GM19193 (cell line): ENCODE measurements at regions not wholly inside any gene's neighbourhood (a gene's known extent, or its start where the extent isn't known, plus 50 kb on each side); places are given as distances from the start of the nearest gene placed in this dataset.

Experiments
- POLR2A ChIP-seq: IDR thresholded peaks from 4 replicates; pipeline ENCODE4 v1.6.1; 2011; ENCODE audit not compliant: insufficient read depth, insufficient read length; ENCODE audit errors: extremely low read depth

DNA sequence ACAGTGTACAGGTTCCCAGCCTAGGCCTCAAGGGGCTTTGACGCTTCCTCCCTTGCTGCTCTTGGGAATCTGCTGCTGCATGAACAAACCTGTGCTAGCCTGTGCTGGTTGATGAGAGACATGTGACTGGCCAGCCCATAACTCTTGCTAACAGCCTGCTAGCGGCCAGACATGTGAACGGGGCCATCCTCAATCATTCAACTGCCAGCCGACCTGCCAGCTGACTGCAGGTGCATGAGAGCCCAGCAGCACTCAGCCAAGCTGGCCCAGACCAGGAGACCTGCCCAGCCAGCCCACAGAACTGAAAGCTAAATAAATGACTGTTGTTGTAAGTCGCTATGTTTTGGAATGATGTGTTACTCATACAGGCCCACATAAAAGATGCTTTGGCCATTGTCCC lies 82.4 kb upstream of the DLG1 start:
- no peak for TF ChIP-seq POLR2A

DNA sequence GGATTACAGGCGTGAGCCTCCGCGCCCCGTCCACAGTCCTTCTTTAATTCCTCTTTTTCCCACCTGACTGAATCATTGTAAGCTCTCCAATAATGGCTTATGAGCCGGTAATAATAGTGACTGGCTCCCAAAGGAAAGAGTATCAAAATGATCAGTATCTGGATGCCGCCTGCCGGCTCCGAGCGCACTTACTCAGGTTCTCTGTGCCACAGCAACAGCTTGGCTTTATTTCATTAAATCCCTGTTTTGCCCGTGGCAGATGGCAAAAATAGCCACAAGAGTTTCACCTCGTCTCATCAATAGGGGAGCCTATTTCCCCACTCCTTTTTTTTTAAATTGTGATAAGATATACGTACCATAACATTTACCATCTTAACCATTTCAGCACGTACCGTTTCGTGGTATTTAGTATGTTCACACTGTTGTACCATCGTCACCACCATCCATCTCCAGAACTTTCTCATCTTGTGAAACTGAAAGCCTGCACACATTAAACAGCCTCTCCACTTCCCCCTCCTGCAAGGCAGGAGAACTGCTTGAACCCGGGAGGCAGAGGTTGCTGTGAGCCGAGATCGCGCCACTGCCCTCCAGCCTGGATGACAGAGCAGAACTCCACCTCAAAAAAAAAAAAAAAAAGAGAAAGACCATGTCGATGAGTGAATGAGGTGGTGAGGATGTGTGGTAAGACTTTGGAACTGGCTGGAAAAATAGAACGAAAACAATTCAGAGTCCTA lies 80.7 kb upstream of the DLG1 start:
- TF ChIP-seq POLR2A = no peak

DNA sequence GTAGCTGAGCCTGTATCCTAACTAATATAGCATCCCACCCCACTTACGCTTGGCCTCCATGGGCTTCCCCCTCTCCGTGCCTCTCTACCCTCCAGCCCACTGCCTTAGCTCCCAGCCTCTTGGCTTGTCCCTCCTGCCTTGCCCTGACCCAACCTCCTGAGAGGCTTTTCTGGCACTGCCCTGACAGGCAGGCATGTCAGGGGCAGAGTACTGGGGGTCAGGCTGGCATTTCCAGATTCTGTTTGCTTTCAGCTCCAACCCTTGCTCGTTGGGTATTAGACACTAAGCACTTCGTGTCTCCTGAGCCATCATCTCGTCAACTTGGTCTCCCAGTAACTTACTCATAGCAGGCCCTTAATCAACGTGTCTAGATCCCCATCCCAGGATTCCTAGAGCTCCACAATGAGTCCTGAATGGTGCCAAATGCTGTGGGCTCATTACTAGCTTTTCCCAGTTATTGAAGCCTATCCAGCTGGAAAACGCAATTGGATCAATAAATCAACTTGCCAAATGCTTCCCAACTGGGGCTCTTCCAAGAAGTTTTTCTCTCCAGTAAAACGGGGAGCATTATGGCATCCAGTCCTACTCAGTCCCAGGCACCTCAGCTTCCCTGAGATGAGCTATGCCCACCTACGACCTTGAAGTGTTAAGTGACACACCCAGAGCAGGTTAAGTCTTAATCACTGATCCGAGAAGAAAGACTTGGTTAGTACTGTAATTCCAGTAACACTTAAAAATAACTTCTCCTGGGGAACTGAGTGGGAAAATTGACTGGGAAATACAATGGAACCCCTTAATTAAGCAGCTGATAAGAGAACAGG lies 78.5 kb upstream of the DLG1 start:
- no peak for TF ChIP-seq POLR2A

DNA sequence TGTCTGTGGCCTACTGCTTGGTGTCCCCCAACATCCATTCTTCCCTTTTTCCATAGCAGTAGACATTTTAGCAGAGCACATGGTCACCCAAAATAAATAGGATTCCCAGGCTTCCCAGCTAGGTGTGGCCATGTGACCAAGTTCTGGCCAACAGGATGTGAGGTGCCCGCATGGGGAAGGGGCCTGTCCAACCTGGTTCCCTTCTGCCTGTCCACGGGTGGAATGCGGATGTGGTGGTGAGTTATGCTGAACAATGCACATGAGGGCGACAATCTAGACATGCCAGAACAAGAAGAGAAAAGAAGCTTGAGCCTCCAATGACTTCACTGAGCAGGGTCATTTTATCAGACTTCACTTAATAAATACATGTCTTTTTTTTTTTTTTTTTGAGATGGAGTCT lies 77.6 kb upstream of the DLG1 start:
- TF ChIP-seq POLR2A = no peak

DNA sequence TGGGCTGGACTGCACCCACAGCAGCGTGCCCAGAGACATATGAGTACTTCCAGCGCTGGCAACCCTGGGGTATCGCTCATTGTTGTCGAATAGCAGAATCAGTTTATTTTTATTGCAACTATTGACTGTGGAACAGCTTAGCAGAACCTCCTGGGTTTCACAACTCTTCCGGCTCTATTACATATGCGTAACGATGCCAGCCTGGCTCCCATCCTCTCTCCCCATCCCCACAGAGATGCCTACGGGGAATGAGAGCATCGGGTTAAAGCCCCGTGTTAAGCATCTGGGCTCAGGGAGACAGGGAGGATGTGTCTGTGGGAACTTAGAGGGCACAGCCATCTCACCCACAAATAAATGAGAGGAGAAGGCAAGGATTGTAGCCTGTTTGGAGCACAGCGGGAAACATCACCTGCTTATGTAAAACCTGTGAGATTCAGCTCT lies 76.6 kb upstream of the DLG1 start:
- no peak for TF ChIP-seq POLR2A

DNA sequence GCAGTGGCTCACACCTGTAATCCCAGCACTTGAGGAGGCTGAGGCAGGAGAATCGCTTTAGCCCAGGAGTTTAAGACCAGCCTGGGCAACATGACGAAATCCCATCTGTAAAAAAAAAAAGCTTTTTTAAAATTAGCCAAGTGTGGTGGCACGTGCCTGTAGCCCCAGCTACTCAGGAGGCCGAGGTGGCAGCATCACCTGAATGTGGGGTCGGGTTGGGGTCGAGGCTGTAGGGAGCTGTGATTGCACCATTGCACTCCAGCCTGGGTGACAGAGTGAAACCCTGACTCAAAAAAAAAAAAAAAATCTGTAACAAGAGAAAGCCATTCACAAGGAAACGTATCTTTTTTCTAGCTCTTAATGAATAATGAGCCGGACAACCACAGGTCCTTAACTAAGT lies 74.7 kb upstream of the DLG1 start:
- no peak for TF ChIP-seq POLR2A

DNA sequence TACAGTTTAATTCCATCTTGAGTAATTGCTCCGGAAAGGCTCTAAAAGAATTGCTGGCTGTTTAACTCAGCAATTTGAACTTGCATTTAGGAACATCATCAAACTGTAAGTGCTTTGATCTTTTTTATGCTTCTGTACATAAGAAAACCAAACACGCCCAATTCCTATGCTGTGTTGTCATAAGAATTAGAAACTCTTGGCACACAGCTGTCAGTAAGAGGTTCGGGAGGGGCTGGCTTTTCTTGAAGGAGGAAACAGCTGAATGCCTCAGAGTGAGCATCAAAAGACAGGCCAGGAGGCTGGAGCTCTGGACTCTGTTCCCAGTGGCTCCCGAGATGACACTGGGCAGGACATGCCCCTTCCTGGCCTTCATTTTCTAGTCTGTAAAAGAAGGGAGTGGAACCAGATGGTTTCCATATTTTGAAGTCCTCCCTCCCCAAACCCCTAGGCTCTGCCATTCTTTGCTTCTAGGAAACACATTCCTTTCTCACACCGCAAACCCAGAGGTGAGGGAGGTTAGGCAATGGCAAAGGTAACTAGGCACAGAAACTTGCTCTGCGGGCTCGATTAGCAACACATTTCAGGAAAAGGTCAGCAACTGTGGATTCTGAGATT lies 73.7 kb upstream of the DLG1 start:
- TF ChIP-seq POLR2A = no peak

DNA sequence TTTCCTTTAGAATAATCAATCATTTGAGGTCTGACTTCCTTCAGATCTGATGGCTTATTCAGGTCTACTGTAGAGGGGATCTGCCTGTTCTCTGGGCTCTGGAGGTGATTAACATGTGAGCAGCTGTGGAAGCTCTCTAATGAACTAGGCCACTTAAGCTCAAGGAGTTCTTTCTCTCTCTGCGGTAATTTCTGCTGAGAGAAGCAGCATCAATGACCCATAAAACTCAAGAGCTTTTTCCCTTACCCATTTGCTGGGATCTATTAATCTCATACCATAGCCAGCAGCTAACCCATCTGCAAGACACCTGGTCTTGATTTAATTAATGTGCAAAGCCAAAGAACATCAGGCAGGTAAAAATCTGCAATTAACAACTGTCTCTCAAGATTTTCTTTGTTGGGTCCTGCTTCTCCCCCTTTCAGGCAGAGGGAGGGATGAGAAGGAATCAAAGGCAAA lies 73.2 kb upstream of the DLG1 start:
- no peak for TF ChIP-seq POLR2A

DNA sequence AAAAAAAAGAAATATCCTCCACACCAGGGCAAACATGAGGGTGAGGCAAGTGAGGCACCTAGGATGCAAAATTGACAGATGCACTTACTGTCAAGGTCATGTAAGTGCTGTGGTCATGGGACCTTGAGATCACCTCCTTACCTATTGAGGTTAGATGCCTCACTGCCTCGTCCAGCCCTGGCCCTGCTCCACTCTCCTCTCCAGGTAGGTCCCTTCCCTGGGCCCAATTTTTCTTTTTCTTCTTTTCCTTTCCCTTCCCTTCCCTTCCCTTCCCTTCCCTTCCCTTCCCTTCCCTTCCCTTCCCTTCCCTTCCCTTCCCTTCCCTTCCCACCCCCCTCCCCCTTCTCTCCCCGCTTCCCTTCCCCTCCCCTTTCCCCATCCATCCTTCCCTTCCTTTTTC lies 71.1 kb upstream of the DLG1 start:
- TF ChIP-seq POLR2A = no peak

DNA sequence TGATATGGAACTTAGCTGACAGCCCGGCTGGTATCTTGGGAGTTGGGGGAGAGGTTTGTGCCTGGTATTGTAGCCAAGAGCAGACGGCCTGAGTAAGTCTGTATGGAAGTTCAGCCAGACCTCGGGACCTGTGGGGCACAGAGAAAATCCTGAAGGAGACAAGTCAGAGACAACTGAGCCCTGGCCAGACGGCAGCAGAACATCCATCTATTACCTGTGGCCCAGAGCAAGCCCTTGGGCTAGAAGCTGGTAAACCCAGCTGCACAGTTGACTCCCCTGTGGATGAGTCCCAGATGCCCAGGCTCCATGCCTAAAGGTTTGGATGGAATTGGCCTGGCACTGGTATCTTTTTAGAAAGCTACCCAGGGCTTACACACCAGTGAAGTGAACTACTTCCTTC lies 70.4 kb upstream of the DLG1 start:
- TF ChIP-seq POLR2A = no peak

DNA sequence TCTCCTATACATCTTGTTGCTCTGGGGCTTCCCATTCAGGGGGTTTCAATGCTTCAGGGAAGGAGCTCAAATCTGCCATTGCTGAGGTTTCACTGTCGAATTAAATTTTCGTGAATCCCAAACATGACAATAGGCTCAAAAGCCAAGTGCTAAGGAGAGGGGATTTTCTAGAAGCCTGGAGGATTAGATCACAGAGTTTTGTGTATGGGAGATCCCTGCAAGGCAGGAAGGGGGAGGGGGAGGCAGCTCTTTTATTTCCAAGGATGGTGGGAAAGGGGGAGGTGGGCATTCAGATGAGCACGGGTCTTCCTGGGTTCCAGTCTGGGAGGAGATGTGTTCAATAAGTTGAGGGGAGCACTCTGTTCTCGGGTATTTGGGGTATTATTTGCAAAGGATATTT lies 69.9 kb upstream of the DLG1 start:
- TF ChIP-seq POLR2A = no peak

DNA sequence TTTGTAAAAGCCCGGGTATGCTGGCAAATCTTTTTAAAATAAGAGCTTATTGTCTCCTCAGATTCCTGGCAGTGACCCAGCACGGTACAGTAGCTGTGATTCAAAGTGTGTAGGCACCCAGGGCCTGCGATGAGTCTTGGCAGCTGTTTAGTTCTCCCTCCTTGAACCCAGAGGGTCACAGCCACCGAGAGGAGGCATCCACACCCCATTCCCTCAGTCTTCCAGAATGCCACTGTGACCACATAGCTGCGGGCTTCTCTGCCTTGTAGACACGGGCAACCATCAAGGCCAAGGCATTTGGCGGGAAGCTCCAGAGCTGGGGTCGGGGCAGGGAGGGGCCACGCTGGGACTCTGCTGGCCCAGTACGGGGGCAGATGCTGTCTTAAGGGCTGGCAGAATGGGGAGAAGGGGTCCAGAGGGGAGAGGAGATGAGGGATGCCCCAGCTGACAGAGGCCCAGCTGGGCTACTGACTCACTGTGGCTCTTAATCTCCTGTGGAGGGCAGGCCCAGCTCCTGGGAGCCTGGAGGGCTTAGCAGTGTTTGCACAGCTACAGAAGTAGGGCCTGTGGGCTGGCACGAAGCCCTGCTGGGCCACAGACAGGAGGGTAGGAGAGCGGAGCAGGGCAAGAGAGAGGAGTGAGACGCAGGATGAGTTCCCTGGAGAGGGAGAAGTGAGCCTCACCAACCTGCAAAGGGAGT lies 68.8 kb upstream of the DLG1 start:
- no peak for TF ChIP-seq POLR2A

DNA sequence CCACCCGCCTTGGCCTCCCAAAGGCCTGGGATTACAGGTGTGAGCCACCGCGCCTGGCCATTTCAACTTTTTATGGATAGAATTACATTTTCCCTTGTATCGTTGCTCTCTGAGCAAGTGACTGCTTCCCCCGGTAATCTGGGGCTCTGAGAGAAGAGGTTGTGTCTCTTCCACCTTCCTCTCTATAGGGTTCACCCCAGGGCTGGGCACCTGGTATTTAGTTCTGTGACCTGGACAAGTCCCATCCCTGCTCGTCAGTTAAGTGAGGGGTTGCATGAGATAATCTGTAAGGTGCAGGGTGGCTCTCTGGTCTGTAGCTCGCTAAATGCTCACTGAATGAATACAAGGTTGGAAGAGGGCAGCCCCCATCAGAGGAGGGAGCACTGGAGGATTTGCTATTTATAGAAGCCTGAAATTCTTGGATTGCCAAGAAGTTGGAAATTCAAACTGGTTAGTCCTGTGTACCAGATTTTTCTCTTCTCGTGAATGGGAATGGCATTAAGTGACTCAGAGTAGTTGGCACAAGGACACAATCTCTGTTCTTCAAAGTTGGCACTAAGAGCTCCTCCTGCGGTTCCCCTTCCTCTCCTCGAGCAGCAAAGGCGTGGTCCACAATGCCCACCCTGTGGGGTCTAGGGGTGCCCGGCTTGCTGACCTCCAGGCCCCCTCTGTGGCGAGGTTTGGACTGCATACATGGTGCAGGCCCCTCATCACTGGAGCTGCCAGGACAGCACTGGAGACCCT lies 68.1 kb upstream of the DLG1 start:
- TF ChIP-seq POLR2A = no peak

DNA sequence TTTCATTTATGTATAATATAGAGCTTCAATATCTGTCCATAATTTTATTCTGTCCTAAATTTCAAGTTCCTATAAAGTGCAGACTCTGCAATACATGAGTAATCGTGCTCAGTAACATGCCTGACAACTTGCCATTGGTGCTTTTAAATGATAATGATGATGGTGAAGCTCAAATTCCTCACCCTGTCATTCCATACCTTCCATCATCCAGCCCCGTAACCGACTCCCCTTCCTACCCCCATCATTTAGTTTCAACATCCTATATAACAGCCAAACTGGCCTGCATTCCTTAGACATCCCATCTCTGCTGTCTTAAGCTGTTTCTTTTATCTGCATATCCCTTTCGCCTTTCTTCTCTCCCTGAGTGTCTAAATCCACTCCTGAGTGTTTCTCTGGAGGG lies 67.2 kb upstream of the DLG1 start:
- TF ChIP-seq POLR2A = no peak

DNA sequence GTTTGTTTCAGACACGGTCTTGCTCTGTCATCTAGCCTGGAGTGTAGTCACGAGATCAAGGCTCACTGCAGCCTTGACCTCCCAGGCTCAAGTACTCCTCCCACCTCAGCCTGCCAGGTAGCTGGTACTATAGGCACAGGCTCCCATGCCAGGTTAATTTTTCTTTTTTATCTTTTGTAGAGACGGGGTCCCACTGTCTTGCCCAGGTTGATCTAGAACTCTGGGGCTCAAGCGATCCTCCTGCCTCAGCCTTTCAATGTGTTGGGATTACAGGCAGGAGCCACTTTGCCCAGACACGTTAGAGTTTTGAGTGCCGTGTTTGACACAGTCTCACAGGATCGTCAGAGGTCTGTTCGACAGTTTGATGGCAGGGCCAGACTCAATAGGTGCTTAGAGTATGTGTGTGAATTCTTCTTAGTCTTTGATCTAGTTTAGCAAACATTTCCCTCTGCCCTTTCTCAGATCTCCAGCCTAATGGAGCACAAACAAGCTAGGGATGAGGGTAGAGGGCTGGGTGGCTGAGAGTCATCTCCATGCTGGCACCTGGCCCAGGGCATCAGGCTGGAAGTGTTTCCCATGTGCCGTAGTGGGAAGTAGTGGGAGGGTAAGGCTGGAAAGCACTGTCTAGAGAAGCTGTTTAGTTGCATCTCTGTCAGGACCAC lies 66.1 kb upstream of the DLG1 start:
- TF ChIP-seq POLR2A = no peak
